ENCODE measurements at regions not wholly inside any gene's neighbourhood (a gene's known extent, or its start where the extent isn't known, plus 50 kb on each side); places are given as distances from the start of the nearest gene placed in this dataset.
"Not testable (repeated sequence)": the region's sequence is repeated elsewhere in the genome, so short reads cannot be mapped to it uniquely, and the experiment has no call there.

- no peak overlapping the region for H3K4me3 ChIP-seq (ENCODE audit: low read depth, low read length)
- H3K4me1 ChIP-seq (ENCODE audit: insufficient read depth), result no peaks in the 10 kb centered on the region
- no peak overlapping the region for H3K27ac ChIP-seq (ENCODE audit: low read depth)
- DNase-seq (ENCODE audit: extremely low spot score), result no peak
- no peaks in the 10 kb centered on the region for H3K36me3 ChIP-seq (ENCODE audit: insufficient read depth)
- 44% methylated on average over 3 of the region's 3 CpGs for WGBS
Observed at GRCh38 chr18:1618364-1618763, 713.7 kb downstream of the ADCYAP1 start.

GRCh38 chr18:1619507-1619906 is 714.8 kb downstream of the ADCYAP1 start:
- 74% methylated on average over 5 of the region's 5 CpGs for WGBS
- no peak overlapping the region for H3K4me3 ChIP-seq (ENCODE audit: low read depth, low read length)
- no peak for DNase-seq (ENCODE audit: extremely low spot score)
- no peaks in the 10 kb centered on the region for H3K4me1 ChIP-seq (ENCODE audit: insufficient read depth)
- no peak overlapping the region for H3K27ac ChIP-seq (ENCODE audit: low read depth)
- no peaks in the 10 kb centered on the region for H3K36me3 ChIP-seq (ENCODE audit: insufficient read depth)

GRCh38 chr18:1624612-1625011 is 719.9 kb downstream of the ADCYAP1 start:
- DNase-seq (ENCODE audit: extremely low spot score), result no peak
- Histone ChIP-seq H3K4me1 (ENCODE audit: insufficient read depth) (no peaks in the 10 kb centered on the region), H3K27ac (ENCODE audit: low read depth) (no peak overlapping the region), H3K36me3 (ENCODE audit: insufficient read depth) (no peaks in the 10 kb centered on the region), H3K4me3 (ENCODE audit: low read depth, low read length) (no peak overlapping the region)
- 60% methylated on average over 2 of the region's 2 CpGs for WGBS

- Histone ChIP-seq H3K4me3 (ENCODE audit: low read depth, low read length) (no peak overlapping the region), H3K27ac (ENCODE audit: low read depth) (no peak overlapping the region), H3K4me1 (ENCODE audit: insufficient read depth) (no peaks in the 10 kb centered on the region), H3K36me3 (ENCODE audit: insufficient read depth) (no peaks in the 10 kb centered on the region)
- DNase-seq (ENCODE audit: extremely low spot score), result no peak
- WGBS, result 69% methylated on average over 1 of the region's 1 CpG
Observed at GRCh38 chr18:1627494-1627893, 722.8 kb downstream of the ADCYAP1 start.

GRCh38 chr18:1648712-1649111 is 744.0 kb downstream of the ADCYAP1 start:
- Histone ChIP-seq H3K36me3 (ENCODE audit: insufficient read depth) (no peaks in the 10 kb centered on the region), H3K27ac (ENCODE audit: low read depth) (no peak overlapping the region), H3K4me3 (ENCODE audit: low read depth, low read length) (no peak overlapping the region), H3K4me1 (ENCODE audit: insufficient read depth) (no peaks in the 10 kb centered on the region)
- DNase-seq (ENCODE audit: extremely low spot score), result no peak
- 23% methylated on average over 2 of the region's 2 CpGs for WGBS

- Histone ChIP-seq H3K27ac (ENCODE audit: low read depth) (no peak overlapping the region), H3K36me3 (ENCODE audit: insufficient read depth) (no peaks in the 10 kb centered on the region), H3K4me3 (ENCODE audit: low read depth, low read length) (no peak overlapping the region), H3K4me1 (ENCODE audit: insufficient read depth) (no peaks in the 10 kb centered on the region)
- WGBS, result 83% methylated on average over 2 of the region's 2 CpGs
- DNase-seq (ENCODE audit: extremely low spot score), result no peak
Observed at GRCh38 chr18:1652018-1652417, 747.3 kb downstream of the ADCYAP1 start.

GRCh38 chr18:1653873-1654272 is 749.2 kb downstream of the ADCYAP1 start:
- Histone ChIP-seq H3K36me3 (ENCODE audit: insufficient read depth) (no peaks in the 10 kb centered on the region), H3K27ac (ENCODE audit: low read depth) (no peak overlapping the region), H3K4me3 (ENCODE audit: low read depth, low read length) (no peak overlapping the region), H3K4me1 (ENCODE audit: insufficient read depth) (no peaks in the 10 kb centered on the region)
- 68% methylated on average over 4 of the region's 4 CpGs for WGBS
- no peak for DNase-seq (ENCODE audit: extremely low spot score)

- 90% methylated on average over 1 of the region's 1 CpG for WGBS
- no peak for DNase-seq (ENCODE audit: extremely low spot score)
- Histone ChIP-seq H3K4me3 (ENCODE audit: low read depth, low read length) (no peak overlapping the region), H3K27ac (ENCODE audit: low read depth) (no peak overlapping the region), H3K4me1 (ENCODE audit: insufficient read depth) (no peaks in the 10 kb centered on the region), H3K36me3 (ENCODE audit: insufficient read depth) (no peaks in the 10 kb centered on the region)
Observed at GRCh38 chr18:1657876-1658275, 753.2 kb downstream of the ADCYAP1 start.

GRCh38 chr18:1658908-1659566 is 754.4 kb downstream of the ADCYAP1 start:
- Histone ChIP-seq H3K4me3 (ENCODE audit: low read depth, low read length) (no peak overlapping the region), H3K36me3 (ENCODE audit: insufficient read depth) (no peaks in the 10 kb centered on the region), H3K27ac (ENCODE audit: low read depth) (no peak overlapping the region), H3K4me1 (ENCODE audit: insufficient read depth) (no peaks in the 10 kb centered on the region)
- 35% methylated on average over 9 of the region's 9 CpGs for whole genome bisulfite sequencing
- no peak for DNase-seq (ENCODE audit: extremely low spot score)

- 57% methylated on average over 12 of the region's 12 CpGs for WGBS
- no peaks in the 10 kb centered on the region for H3K4me1 ChIP-seq (ENCODE audit: insufficient read depth)
Observed at GRCh38 chr18:1663879-1664705, 759.4 kb downstream of the ADCYAP1 start.

GRCh38 chr18:1665079-1665478 is 760.4 kb downstream of the ADCYAP1 start:
- H3K36me3 ChIP-seq (ENCODE audit: insufficient read depth), result no peaks in the 10 kb centered on the region
- DNase-seq (ENCODE audit: extremely low spot score), result no peak
- no peaks in the 10 kb centered on the region for H3K4me1 ChIP-seq (ENCODE audit: insufficient read depth)
- WGBS, result 32% methylated on average over 1 of the region's 1 CpG
- H3K27ac ChIP-seq (ENCODE audit: low read depth), result no peak overlapping the region
- no peak overlapping the region for H3K4me3 ChIP-seq (ENCODE audit: low read depth, low read length)

More at GRCh38 chr18:1663879-1664705, 759.4 kb downstream of the ADCYAP1 start:
- Histone ChIP-seq H3K27ac (ENCODE audit: low read depth) (no peak overlapping the region), H3K4me3 (ENCODE audit: low read depth, low read length) (no peak overlapping the region), H3K36me3 (ENCODE audit: insufficient read depth) (no peaks in the 10 kb centered on the region)
- no peak for DNase-seq (ENCODE audit: extremely low spot score)

- Histone ChIP-seq H3K4me1 (ENCODE audit: insufficient read depth) (no peaks in the 10 kb centered on the region), H3K27ac (ENCODE audit: low read depth) (no peak overlapping the region), H3K4me3 (ENCODE audit: low read depth, low read length) (no peak overlapping the region), H3K36me3 (ENCODE audit: insufficient read depth) (no peaks in the 10 kb centered on the region)
- 46% methylated on average over 4 of the region's 4 CpGs for WGBS
- DNase-seq (ENCODE audit: extremely low spot score), result no peak
Observed at GRCh38 chr18:1668279-1668678, 763.6 kb downstream of the ADCYAP1 start.

GRCh38 chr18:1671710-1672109 is 767.0 kb downstream of the ADCYAP1 start:
- DNase-seq (ENCODE audit: extremely low spot score); H3K4me1 ChIP-seq (ENCODE audit: insufficient read depth); H3K4me3 ChIP-seq (ENCODE audit: low read depth, low read length); H3K27ac ChIP-seq (ENCODE audit: low read depth); H3K36me3 ChIP-seq (ENCODE audit: insufficient read depth): not testable (repeated sequence)
- 89% methylated on average over 2 of the region's 2 CpGs for WGBS

GRCh38 chr18:1676387-1676786 is 771.7 kb downstream of the ADCYAP1 start:
- no peak overlapping the region for H3K27ac ChIP-seq (ENCODE audit: low read depth)
- no peak overlapping the region for H3K4me3 ChIP-seq (ENCODE audit: low read depth, low read length)
- H3K4me1 ChIP-seq (ENCODE audit: insufficient read depth), result no peaks in the 10 kb centered on the region
- 78% methylated on average over 3 of the region's 3 CpGs for WGBS
- DNase-seq (ENCODE audit: extremely low spot score), result no peak
- H3K36me3 ChIP-seq (ENCODE audit: insufficient read depth), result no peaks in the 10 kb centered on the region

Data from urinary bladder (tissue), 3 donors.